Bronchial epithelial cell (primary cell): ENCODE measurements at regions not wholly inside any gene's neighbourhood (a gene's known extent, or its start where the extent isn't known, plus 50 kb on each side); places are given as distances from the start of the nearest gene placed in this dataset.

Source experiments
- DNase-seq: peaks from one replicate; pipeline ENCODE4 v3.0.0-alpha.2; 2010; ENCODE audit warnings: low read depth
- FAIRE-seq: peaks from 2 replicates; lab custom pipeline; 2011; peaks lifted over from hg19 to GRCh38; lab: Jason Lieb, UNC
- H3K27me3 ChIP-seq: 2 replicates; pipeline ENCODE4 v1.5.1; 2011; ENCODE audit warnings: low read length; ENCODE audit not compliant: control insufficient read depth, insufficient read depth
- H3K36me3 ChIP-seq: 2 replicates; pipeline ENCODE4 v1.5.1; 2011; ENCODE audit warnings: low read length; ENCODE audit not compliant: control insufficient read depth, insufficient read depth
- H3K4me3 ChIP-seq: 2 replicates; pipeline ENCODE4 v1.5.1; 2011; ENCODE audit warnings: mild to moderate bottlenecking, low read depth, low read length, control low read depth
- TF ChIP-seq, protein P1 (sequence below): IDR thresholded peaks from 2 replicates; pipeline ENCODE4 v1.5.1; 2011; ENCODE audit warnings: mild to moderate bottlenecking, moderate library complexity, low read length, control low read depth, inconsistent platforms; ENCODE audit not compliant: insufficient read depth, severe bottlenecking

- no peaks in the 10 kb centered on the region for H3K36me3 ChIP-seq
- FAIRE-seq (no peak), DNase-seq (no peak)
- TF ChIP-seq, protein P1, sequence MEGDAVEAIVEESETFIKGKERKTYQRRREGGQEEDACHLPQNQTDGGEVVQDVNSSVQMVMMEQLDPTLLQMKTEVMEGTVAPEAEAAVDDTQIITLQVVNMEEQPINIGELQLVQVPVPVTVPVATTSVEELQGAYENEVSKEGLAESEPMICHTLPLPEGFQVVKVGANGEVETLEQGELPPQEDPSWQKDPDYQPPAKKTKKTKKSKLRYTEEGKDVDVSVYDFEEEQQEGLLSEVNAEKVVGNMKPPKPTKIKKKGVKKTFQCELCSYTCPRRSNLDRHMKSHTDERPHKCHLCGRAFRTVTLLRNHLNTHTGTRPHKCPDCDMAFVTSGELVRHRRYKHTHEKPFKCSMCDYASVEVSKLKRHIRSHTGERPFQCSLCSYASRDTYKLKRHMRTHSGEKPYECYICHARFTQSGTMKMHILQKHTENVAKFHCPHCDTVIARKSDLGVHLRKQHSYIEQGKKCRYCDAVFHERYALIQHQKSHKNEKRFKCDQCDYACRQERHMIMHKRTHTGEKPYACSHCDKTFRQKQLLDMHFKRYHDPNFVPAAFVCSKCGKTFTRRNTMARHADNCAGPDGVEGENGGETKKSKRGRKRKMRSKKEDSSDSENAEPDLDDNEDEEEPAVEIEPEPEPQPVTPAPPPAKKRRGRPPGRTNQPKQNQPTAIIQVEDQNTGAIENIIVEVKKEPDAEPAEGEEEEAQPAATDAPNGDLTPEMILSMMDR = no peak
- H3K4me3 ChIP-seq = no peak overlapping the region
- peaks cover 22% of the 10 kb centered on the region for H3K27me3 ChIP-seq
These were observed 59.0 kb downstream of the NDUFS5 start for GRCh38 chr1:39085174-39085573.

DNA sequence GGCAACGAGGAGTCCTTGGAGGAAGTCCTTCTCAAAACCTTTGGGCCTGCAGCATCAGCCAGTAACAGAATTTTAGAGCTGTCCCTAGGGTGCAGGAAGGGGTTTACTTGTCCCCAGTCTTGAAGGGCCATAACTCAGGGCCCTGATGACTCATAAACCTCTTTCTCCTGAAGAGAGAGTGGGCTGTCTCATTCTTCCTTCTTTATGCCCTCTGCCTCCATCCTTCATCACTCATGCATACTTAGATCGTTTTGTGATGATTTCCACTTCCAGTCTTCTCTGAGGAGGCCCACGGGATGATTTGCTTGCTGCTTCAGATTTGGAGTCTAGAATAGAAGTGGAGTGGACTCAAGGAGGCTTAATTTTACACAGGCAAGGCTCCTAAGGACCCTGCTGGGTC is 60.2 kb downstream of the NDUFS5 start:
- H3K27me3 ChIP-seq = peaks cover 17% of the 10 kb centered on the region
- FAIRE-seq (no peak), DNase-seq (no peak)
- TF ChIP-seq, protein P1 = no peak
- H3K36me3 ChIP-seq = no peaks in the 10 kb centered on the region
- no peak overlapping the region for H3K4me3 ChIP-seq

- TF ChIP-seq, protein P1 = no peak
- Histone ChIP-seq H3K4me3 (no peak overlapping the region), H3K36me3 (no peaks in the 10 kb centered on the region), H3K27me3 (peaks cover 15% of the 10 kb centered on the region)
- FAIRE-seq (no peak), DNase-seq (peak; percentile 50)
These were observed 60.8 kb downstream of the NDUFS5 start for GRCh38 chr1:39086865-39087409.

DNA sequence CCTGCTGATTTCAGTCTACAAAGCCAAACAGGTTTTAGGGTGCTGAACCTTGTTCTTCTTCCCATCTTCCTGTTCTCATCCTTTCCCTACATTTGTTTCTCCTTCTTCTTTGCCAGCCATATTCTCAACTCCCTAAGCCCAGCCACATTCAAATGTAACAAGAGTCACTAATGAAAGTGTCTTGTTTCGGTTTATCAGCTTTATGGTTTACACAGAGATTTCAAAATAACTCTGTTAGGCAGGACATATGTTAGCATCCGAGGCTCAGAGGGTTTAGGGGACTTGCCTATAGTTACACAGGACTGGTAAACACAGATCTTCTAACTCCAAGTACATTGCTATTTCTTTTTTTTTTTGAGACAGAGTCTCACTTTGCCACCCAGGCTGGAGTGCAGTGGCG is 61.3 kb downstream of the NDUFS5 start:
- no peak for FAIRE-seq
- H3K27me3 ChIP-seq = peaks cover 10% of the 10 kb centered on the region
- no peaks in the 10 kb centered on the region for H3K36me3 ChIP-seq
- no peak for DNase-seq
- H3K4me3 ChIP-seq = no peak overlapping the region
- TF ChIP-seq, protein P1 = no peak

DNA sequence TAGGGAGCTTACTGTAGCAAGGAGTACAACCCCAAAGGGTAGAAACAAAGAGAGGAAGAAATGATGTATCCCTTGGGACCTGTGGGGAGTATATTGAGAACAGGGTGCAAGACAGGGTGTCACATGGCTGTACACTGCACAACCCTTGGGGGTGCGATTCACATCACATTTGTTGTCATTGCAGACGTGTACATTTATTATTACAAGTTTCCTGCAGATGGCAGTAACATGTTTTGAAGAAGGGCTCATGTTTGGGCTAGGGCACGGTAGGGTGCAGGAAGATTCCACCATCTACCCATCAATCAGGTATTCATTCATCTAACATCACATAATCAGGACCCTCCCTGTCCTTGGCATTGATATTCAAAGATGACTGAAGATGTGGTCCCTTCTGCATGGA is 62.5 kb downstream of the NDUFS5 start:
- Histone ChIP-seq H3K36me3 (no peaks in the 10 kb centered on the region), H3K27me3 (peaks cover 2% of the 10 kb centered on the region), H3K4me3 (no peak overlapping the region)
- DNase-seq (no peak), FAIRE-seq (no peak)
- TF ChIP-seq, protein P1 = no peak

- no peaks in the 10 kb centered on the region for H3K36me3 ChIP-seq
- FAIRE-seq (no peak), DNase-seq (no peak)
- TF ChIP-seq, protein P1 = no peak
- H3K27me3 ChIP-seq = no peaks in the 10 kb centered on the region
- no peak overlapping the region for H3K4me3 ChIP-seq
These were observed 63.9 kb downstream of the NDUFS5 start for GRCh38 chr1:39089931-39090521.
